ENCODE measurements at regions not wholly inside any gene's neighbourhood (a gene's known extent, or its start where the extent isn't known, plus 50 kb on each side); places are given as distances from the start of the nearest gene placed in this dataset.

GRCh38 chr22:23485490-23485889 lies 94.6 kb downstream of the IGLL1 start:
- no peak for TF ChIP-seq POLR2A (IDR thresholded peaks at IDR 0.05; ENCODE audit: low read length)
- TF ChIP-seq GATA1 (IDR thresholded peaks at IDR 0.05; ENCODE audit: low read depth, low read length) = no peak
